DOHH2 (cell line): ENCODE measurements at regions not wholly inside any gene's neighbourhood (a gene's known extent, or its start where the extent isn't known, plus 50 kb on each side); places are given as distances from the start of the nearest gene placed in this dataset.

ENCODE experiments used
- H3F3A ChIP-seq: fragments of 200-600 bp; sonication (generic), shearing (Covaris generic); 2 replicates; pipeline ENCODE4 v1.6.0; 2016; ENCODE audit warnings: antibody characterized with exemption, mild to moderate bottlenecking; ENCODE audit not compliant: control insufficient read depth, insufficient read depth
- H3K27ac ChIP-seq: fragments of 200-600 bp; sonication (generic); 2 replicates; pipeline ENCODE4 v1.5.1; 2014; ENCODE audit warnings: low read depth, mild to moderate bottlenecking, low read length, moderate library complexity
- H3K27me3 ChIP-seq: fragments of 200-600 bp; sonication (generic); 2 replicates; pipeline ENCODE4 v1.6.1; 2014; ENCODE audit warnings: mild to moderate bottlenecking, low read length, mixed read lengths; ENCODE audit not compliant: control insufficient read depth
- H3K36me3 ChIP-seq: fragments of 200-600 bp; sonication (generic); 2 replicates; pipeline ENCODE4 v1.6.1; 2014; ENCODE audit warnings: mild to moderate bottlenecking, low read length, moderate library complexity, mixed read lengths; ENCODE audit not compliant: control insufficient read depth
- H3K4me1 ChIP-seq: fragments of 200-600 bp; sonication (generic); 2 replicates; pipeline ENCODE4 v1.6.1; 2014; ENCODE audit warnings: mild to moderate bottlenecking, low read length, mixed read lengths; ENCODE audit not compliant: control insufficient read depth
- H3K4me2 ChIP-seq: fragments of 200-600 bp; sonication (generic); 2 replicates; pipeline ENCODE4 v1.6.0; 2014; ENCODE audit warnings: mild to moderate bottlenecking, low read length, moderate library complexity
- H3K4me3 ChIP-seq: fragments of 200-600 bp; sonication (generic); 2 replicates; pipeline ENCODE4 v1.5.1; 2014; ENCODE audit warnings: mild to moderate bottlenecking, low read length, mixed read lengths
- H3K79me2 ChIP-seq: fragments of 200-600 bp; sonication (generic); 2 replicates; pipeline ENCODE4 v1.6.1; 2014; ENCODE audit warnings: mild to moderate bottlenecking, low read length, mixed read lengths; ENCODE audit not compliant: control insufficient read depth
- H3K9me2 ChIP-seq: fragments of 200-600 bp; sonication (generic); replicated peaks from 2 replicates; pipeline ENCODE4 v1.6.1; 2014; ENCODE audit warnings: mild to moderate bottlenecking, low read length, mixed read lengths; ENCODE audit not compliant: control insufficient read depth
- H3K9me3 ChIP-seq: fragments of 200-600 bp; sonication (generic); 2 replicates; pipeline ENCODE4 v1.6.1; 2014; ENCODE audit warnings: antibody characterized with exemption, low read length, mixed read lengths; ENCODE audit not compliant: control insufficient read depth, insufficient read depth
- H4K20me1 ChIP-seq: fragments of 200-600 bp; sonication (generic); 2 replicates; pipeline ENCODE4 v1.6.0; 2014; ENCODE audit warnings: low read depth, mild to moderate bottlenecking, antibody characterized with exemption, low read length, moderate library complexity; ENCODE audit not compliant: control insufficient read depth, insufficient read depth
- EZH2phosphoT487 ChIP-seq: fragments of 200-600 bp; sonication (generic); IDR thresholded peaks from 2 replicates; pipeline ENCODE4 v1.6.1; 2017; ENCODE audit warnings: borderline replicate concordance, mild to moderate bottlenecking, antibody characterized with exemption, low read length, moderate library complexity, mixed read lengths
- TF ChIP-seq, protein P1 (sequence below): fragments of 200-600 bp; sonication (generic); IDR thresholded peaks from one replicate; pipeline ENCODE4 v1.5.1; 2014; ENCODE audit warnings: antibody characterized with exemption, mild to moderate bottlenecking, low read depth, low read length; ENCODE audit not compliant: poor library complexity, severe bottlenecking

GRCh38 chr2:228269351-228269750 lies 87.9 kb upstream of the SPHKAP start:
- peaks cover 3% of the 10 kb centered on the region; the same call in 1 of the 2 replicates for H3K9me3 ChIP-seq
- no peaks in the 10 kb centered on the region for H3K79me2 ChIP-seq
- no peaks in the 10 kb centered on the region for H3K9me2 ChIP-seq
- TF ChIP-seq, protein P1, sequence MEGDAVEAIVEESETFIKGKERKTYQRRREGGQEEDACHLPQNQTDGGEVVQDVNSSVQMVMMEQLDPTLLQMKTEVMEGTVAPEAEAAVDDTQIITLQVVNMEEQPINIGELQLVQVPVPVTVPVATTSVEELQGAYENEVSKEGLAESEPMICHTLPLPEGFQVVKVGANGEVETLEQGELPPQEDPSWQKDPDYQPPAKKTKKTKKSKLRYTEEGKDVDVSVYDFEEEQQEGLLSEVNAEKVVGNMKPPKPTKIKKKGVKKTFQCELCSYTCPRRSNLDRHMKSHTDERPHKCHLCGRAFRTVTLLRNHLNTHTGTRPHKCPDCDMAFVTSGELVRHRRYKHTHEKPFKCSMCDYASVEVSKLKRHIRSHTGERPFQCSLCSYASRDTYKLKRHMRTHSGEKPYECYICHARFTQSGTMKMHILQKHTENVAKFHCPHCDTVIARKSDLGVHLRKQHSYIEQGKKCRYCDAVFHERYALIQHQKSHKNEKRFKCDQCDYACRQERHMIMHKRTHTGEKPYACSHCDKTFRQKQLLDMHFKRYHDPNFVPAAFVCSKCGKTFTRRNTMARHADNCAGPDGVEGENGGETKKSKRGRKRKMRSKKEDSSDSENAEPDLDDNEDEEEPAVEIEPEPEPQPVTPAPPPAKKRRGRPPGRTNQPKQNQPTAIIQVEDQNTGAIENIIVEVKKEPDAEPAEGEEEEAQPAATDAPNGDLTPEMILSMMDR: no peak
- no peak for TF ChIP-seq EZH2phosphoT487
- no peak overlapping the region for H3K27ac ChIP-seq
- no peaks in the 10 kb centered on the region for H3K27me3 ChIP-seq
- H3K4me1 ChIP-seq: no peaks in the 10 kb centered on the region
- H4K20me1 ChIP-seq: no peaks in the 10 kb centered on the region
- H3K4me2 ChIP-seq: no peak overlapping the region
- H3F3A ChIP-seq: no peaks in the 10 kb centered on the region
- H3K36me3 ChIP-seq: no peaks in the 10 kb centered on the region
- no peak overlapping the region for H3K4me3 ChIP-seq

- Histone ChIP-seq H3K4me1 (no peaks in the 10 kb centered on the region), H4K20me1 (no peaks in the 10 kb centered on the region), H3K4me2 (no peak overlapping the region), H3K27ac (no peak overlapping the region), H3K36me3 (no peaks in the 10 kb centered on the region), H3K79me2 (no peaks in the 10 kb centered on the region), H3K9me3 (peaks cover 3% of the 10 kb centered on the region; the same call in 1 of the 2 replicates), H3F3A (no peaks in the 10 kb centered on the region), H3K4me3 (no peak overlapping the region), H3K27me3 (no peaks in the 10 kb centered on the region), H3K9me2 (no peaks in the 10 kb centered on the region)
- TF ChIP-seq EZH2phosphoT487: no peak
- TF ChIP-seq, protein P1: no peak
Measured at GRCh38 chr2:228268756-228269155, 87.3 kb upstream of the SPHKAP start.

- Histone ChIP-seq H3K4me2 (no peak overlapping the region), H3K9me2 (no peaks in the 10 kb centered on the region), H3K9me3 (peaks cover 2% of the 10 kb centered on the region; the same call in 1 of the 2 replicates), H3K36me3 (no peaks in the 10 kb centered on the region), H3K27me3 (no peaks in the 10 kb centered on the region), H3K79me2 (no peaks in the 10 kb centered on the region), H4K20me1 (no peaks in the 10 kb centered on the region), H3K27ac (no peak overlapping the region), H3K4me1 (no peaks in the 10 kb centered on the region), H3F3A (no peaks in the 10 kb centered on the region), H3K4me3 (no peak overlapping the region)
- TF ChIP-seq, protein P1: no peak
- no peak for TF ChIP-seq EZH2phosphoT487
Measured at GRCh38 chr2:228268301-228268700, 86.8 kb upstream of the SPHKAP start.
